GM13977 (cell line): ENCODE measurements at regions not wholly inside any gene's neighbourhood (a gene's known extent, or its start where the extent isn't known, plus 50 kb on each side); places are given as distances from the start of the nearest gene placed in this dataset.

Experiments
- DNase-seq: peaks from one replicate; pipeline ENCODE4 v3.0.0; 2012; ENCODE audit warnings: low spot score
- in situ Hi-C: fragments of 300-500 bp; cut with MboI; formaldehyde crosslinking; loops from one replicate; pipeline ENCODE4 v1.12.0; 2022; ENCODE audit warnings: low sequenced_read_pairs, low pct_unique_long_range_greater_than_20kb, mixed read lengths, inconsistent platforms; ENCODE audit not compliant: unreplicated experiment
- TF ChIP-seq, protein P1 (sequence below): IDR thresholded peaks from 2 replicates; pipeline ENCODE4 v1.5.1; 2012; ENCODE audit warnings: mild to moderate bottlenecking, control low read depth; ENCODE audit not compliant: insufficient read depth; ENCODE audit errors: extremely low read depth, missing control alignments

DNA sequence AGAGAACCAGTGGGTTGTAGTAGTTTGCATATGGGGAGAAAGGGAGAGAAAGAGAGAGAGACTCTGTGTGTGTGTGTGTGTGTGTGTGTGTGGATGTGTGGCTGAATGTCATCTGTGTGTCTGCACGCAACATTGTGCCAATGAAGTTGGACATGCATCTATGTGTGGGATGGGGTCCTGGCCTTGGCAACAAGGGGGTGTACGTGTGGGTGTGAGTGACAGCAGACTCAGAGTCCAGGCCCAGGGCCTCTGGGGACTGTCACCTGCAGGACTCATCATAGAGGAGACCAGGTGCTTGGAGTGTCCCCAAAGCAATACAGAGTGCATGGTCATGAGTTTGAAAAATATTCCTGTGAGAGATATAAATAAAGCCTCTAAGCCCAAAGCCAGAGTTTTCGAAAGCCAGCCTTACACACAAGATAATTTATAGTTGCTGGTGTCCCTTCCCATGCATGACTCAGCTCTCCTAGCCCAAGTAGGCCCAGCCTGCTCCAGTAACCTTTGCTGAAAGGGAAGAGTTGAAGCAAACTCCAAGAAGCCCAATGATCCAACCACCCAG, 59.9 kb downstream of the TNP1 start:
- no peak for DNase-seq
- TF ChIP-seq, protein P1, sequence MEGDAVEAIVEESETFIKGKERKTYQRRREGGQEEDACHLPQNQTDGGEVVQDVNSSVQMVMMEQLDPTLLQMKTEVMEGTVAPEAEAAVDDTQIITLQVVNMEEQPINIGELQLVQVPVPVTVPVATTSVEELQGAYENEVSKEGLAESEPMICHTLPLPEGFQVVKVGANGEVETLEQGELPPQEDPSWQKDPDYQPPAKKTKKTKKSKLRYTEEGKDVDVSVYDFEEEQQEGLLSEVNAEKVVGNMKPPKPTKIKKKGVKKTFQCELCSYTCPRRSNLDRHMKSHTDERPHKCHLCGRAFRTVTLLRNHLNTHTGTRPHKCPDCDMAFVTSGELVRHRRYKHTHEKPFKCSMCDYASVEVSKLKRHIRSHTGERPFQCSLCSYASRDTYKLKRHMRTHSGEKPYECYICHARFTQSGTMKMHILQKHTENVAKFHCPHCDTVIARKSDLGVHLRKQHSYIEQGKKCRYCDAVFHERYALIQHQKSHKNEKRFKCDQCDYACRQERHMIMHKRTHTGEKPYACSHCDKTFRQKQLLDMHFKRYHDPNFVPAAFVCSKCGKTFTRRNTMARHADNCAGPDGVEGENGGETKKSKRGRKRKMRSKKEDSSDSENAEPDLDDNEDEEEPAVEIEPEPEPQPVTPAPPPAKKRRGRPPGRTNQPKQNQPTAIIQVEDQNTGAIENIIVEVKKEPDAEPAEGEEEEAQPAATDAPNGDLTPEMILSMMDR, result no peak
- in situ Hi-C loops, result no loop called here

DNA sequence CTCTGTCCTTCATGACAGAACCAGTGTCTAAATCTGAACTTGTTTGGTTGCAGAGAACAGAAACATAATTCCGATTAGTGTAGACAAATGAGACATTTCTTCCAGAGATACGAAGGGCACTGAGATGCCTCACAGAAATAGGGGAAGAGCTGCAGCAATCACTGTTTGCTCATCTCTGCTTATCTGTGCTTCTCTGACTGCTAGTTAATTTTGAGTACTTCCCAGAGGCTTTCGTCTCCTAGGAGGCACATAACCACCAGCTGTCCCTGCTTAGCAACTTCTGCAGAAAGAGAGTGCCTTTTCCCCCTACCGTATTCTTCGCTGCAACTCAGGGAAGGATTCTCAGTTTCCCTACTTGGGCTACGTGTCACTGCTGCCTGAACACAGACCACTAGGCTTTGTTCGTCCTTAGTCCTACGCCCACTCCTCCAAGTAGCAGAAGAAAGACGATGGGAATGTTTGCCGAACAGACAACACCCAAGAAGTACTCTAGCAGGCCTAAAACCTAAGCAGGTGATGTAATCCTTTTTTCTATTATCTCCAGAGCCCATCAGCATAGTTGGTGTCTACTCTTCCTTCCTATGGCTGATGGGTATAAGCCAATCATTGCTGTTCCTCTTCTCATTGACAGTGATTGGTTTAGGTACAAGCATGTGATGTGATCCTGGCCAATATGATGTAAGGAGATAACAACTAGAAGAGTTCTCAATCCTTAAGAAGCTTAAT, 63.6 kb downstream of the TNP1 start:
- in situ Hi-C loops, result no loop called here
- no peak for DNase-seq
- TF ChIP-seq, protein P1, result no peak

DNA sequence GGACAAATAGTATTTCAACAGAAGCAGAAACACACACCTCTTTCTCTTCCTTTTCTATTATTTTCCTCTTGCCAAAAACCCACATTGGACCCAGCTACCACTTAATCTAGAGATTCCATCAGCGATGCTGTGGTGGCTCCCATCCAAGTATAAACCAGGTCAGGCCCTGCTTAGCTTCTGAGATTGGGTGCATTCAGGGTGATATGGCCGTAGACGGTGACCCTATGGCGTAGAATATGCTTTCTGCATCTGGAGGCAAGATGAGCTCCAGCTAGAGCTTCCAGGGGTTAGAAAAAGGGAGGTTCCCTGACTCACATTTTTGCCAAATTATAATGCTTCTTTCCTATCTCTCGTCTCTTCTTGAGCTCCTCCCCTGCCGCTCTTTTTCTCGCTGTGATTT, 66.5 kb downstream of the TNP1 start:
- TF ChIP-seq, protein P1, result no peak
- in situ Hi-C loops, result no loop called here
- no peak for DNase-seq

DNA sequence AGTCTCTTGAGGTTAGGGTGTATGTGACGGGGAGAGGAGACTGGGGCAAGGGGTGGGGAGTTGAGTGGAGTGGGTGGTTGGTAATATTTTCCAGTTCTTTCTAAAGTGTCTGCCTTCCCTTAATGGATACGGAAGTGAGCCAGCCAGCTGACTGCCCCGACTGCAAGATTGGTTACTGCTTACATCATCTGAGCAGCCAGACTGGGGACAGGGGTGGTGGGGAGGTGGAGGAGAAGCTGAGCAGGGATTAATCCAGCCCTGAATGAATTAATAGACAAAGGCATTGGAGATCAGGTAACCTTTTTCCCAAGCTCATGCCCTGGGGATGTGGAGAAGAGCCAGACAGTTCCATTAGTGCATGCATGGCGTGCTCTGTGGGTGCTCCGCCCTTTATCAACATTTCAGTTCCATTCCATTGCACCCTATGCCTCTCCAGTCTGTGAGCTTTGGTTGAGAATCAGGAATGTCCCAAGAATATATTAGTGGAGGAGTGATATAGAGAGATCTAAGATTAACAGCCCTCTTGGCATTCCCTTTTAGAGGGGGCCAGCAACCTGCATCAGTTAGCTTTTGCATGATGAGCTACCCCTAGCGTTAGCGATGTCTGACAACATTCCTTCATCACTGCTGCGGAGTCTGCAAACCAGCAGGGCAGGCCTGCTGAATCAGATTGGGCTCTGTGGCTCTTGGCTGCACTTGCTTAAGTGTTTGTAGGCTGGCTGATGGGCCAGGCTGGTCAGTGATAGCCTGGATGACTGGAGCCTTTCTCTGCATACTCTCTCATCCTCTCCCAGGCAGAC, 67.4 kb downstream of the TNP1 start:
- in situ Hi-C loops, result no loop called here
- TF ChIP-seq, protein P1, result no peak
- DNase-seq, result no peak

DNA sequence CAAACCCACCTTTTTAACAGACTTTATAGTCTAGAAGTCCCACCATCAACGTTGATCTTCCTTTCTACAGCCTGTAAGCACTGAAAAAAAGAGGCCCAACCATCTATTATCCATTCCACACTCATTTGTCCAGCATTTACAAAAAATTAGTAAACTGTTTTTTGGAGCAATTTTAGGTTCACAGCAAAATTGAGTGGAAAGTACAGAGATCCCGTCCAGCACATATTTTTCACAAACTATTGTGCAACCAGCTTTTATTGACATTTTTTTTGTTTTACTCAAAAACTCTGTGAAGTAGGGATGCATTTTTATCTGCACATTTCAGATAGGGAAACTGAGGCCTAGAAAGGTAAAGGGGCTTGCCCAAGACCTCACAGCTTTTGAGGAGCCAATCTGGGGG, 68.6 kb downstream of the TNP1 start:
- no peak for DNase-seq
- in situ Hi-C loops, result no loop called here
- TF ChIP-seq, protein P1, result no peak

DNA sequence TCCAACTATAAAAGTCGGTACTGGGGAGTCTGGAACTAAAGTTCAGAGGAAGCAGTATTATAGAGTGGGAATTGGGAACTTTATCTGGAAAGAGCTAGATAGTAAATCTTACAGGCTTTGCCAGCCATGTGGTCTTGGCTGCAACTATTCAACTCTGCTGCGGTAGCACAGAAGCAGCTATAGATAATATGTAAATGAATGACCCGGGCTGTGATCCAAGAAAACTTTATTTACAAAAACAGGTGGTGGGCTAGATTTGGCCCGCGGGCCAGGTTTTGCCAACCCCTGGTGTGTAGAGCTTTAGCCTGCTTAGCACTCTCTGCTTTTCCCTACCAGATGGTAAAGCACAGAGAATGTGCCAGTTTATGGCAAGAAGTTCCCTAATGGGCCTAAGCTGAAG, 70.8 kb downstream of the TNP1 start:
- DNase-seq, result no peak
- TF ChIP-seq, protein P1, result no peak
- in situ Hi-C loops, result no loop called here
